IMR-90 (cell line): ENCODE measurements at regions not wholly inside any gene's neighbourhood (a gene's known extent, or its start where the extent isn't known, plus 50 kb on each side); places are given as distances from the start of the nearest gene placed in this dataset.

Experiments used
- ATAC-seq: fragments of 200-7000 bp; cut with Tn5 transposase; 2 replicates; pipeline ENCODE4 v1.9.1; 2020; ENCODE audit warnings: low read depth, mild to moderate bottlenecking, moderate library complexity
- BruUV-seq: library from RNA; stranded (reverse); fragments of 400-500 nt; replicated peaks from 2 replicates; lab custom pipeline; 2021; lab: Mats Ljungman, UMichigan
- CTCF ChIA-PET: fragments of 300-600 bp; formaldehyde crosslinking; extraction: SDS; loops from one replicate; lab custom pipeline; 2021; ENCODE audit warnings: antibody characterized with exemption; lab: Yijun Ruan, JAX
- POLR2A ChIA-PET: fragments of 300-600 bp; sonication (Branson Sonifier 250); formaldehyde crosslinking; loops from one replicate; lab custom pipeline; 2022; ENCODE audit warnings: antibody characterized with exemption; ENCODE audit not compliant: unreplicated experiment; lab: Charles Lee
- DNase-seq: peaks from one replicate; pipeline ENCODE4 v3.0.0; 2013
- H2AFZ ChIP-seq: replicated peaks from 2 replicates; pipeline ENCODE3; 2013; ENCODE audit warnings: low read length, mild to moderate bottlenecking; ENCODE audit not compliant: poor library complexity
- H2AK5ac ChIP-seq: 2 replicates; pipeline ENCODE4 v1.6.1; 2013; ENCODE audit warnings: low read depth, low read length, inconsistent platforms
- H2AK9ac ChIP-seq: replicated peaks from 2 replicates; pipeline ENCODE3; 2013; ENCODE audit warnings: mild to moderate bottlenecking, low read depth, low read length, moderate library complexity; ENCODE audit not compliant: poor library complexity
- H2BK120ac ChIP-seq: 2 replicates; pipeline ENCODE4 v1.6.1; 2013; ENCODE audit warnings: low read depth, low read length, inconsistent platforms
- H2BK15ac ChIP-seq: 3 replicates; pipeline ENCODE4 v1.6.1; 2013; ENCODE audit warnings: low read depth, low read length, inconsistent platforms
- H2BK20ac ChIP-seq: 2 replicates; pipeline ENCODE4 v1.6.1; 2013; ENCODE audit warnings: low read depth, mild to moderate bottlenecking, inconsistent platforms, low read length, moderate library complexity
- H2BK5ac ChIP-seq: 2 replicates; pipeline ENCODE4 v1.6.1; 2013; ENCODE audit warnings: mild to moderate bottlenecking, low read depth, low read length, inconsistent platforms; ENCODE audit not compliant: poor library complexity, severe bottlenecking
- H3K14ac ChIP-seq: replicated peaks from 2 replicates; pipeline ENCODE4 v1.6.1; 2013; ENCODE audit warnings: low read depth, low read length, inconsistent platforms
- H3K18ac ChIP-seq: 2 replicates; pipeline ENCODE4 v1.6.1; 2013; ENCODE audit warnings: low read depth, low read length, control low read depth
- H3K23ac ChIP-seq: 2 replicates; pipeline ENCODE4 v1.6.1; 2013; ENCODE audit warnings: low read depth, low read length, inconsistent platforms
- H3K27ac ChIP-seq: 2 replicates; pipeline ENCODE4 v1.5.1; 2013; ENCODE audit warnings: mild to moderate bottlenecking, control low read depth, low read length; ENCODE audit not compliant: insufficient read depth
- H3K27me3 ChIP-seq: 2 replicates; pipeline ENCODE4 v1.6.1; 2013; ENCODE audit warnings: low read length; ENCODE audit not compliant: control insufficient read depth, insufficient read depth
- H3K36me3 ChIP-seq: 2 replicates; pipeline ENCODE4 v1.6.1; 2013; ENCODE audit warnings: low read length, mixed read lengths; ENCODE audit not compliant: control insufficient read depth, insufficient read depth
- H3K4ac ChIP-seq: 2 replicates; pipeline ENCODE4 v1.6.1; 2013; ENCODE audit warnings: low read depth, low read length, inconsistent platforms
- H3K4me1 ChIP-seq: 2 replicates; pipeline ENCODE4 v1.6.1; 2013; ENCODE audit warnings: low read length, mixed read lengths; ENCODE audit not compliant: control insufficient read depth, insufficient read depth
- H3K4me2 ChIP-seq: 2 replicates; pipeline ENCODE4 v1.6.1; 2013; ENCODE audit warnings: low read depth, mild to moderate bottlenecking, control low read depth, low read length, moderate library complexity
- H3K4me3 ChIP-seq: 2 replicates; pipeline ENCODE4 v1.5.1; 2013; ENCODE audit warnings: low read depth, mild to moderate bottlenecking, control low read depth, low read length, moderate library complexity; ENCODE audit not compliant: insufficient read depth
- H3K56ac ChIP-seq: 2 replicates; pipeline ENCODE4 v1.6.1; 2013; ENCODE audit warnings: low read length, inconsistent platforms; ENCODE audit not compliant: insufficient read depth; ENCODE audit errors: extremely low read depth
- H3K79me1 ChIP-seq, 2 experiments: 2 replicates each; pipeline ENCODE4 v1.6.1; 2013; ENCODE audit warnings: low read length in 2 of 2, inconsistent platforms in 1 of 2, low read depth in 1 of 2
- H3K9ac ChIP-seq: 2 replicates; pipeline ENCODE4 v1.6.1; 2013; ENCODE audit warnings: low read depth, low read length, control low read depth
- H3K9me1 ChIP-seq: 2 replicates; pipeline ENCODE4 v1.6.1; 2013; ENCODE audit warnings: low read length, inconsistent platforms; ENCODE audit not compliant: insufficient read depth
- H3K9me3 ChIP-seq: 2 replicates; pipeline ENCODE4 v1.6.1; 2013; ENCODE audit warnings: low read length; ENCODE audit not compliant: control insufficient read depth, insufficient read depth
- H4K20me1 ChIP-seq: 2 replicates; pipeline ENCODE4 v1.6.1; 2013; ENCODE audit warnings: low read length, inconsistent platforms; ENCODE audit not compliant: insufficient read depth
- H4K5ac ChIP-seq: 2 replicates; pipeline ENCODE4 v1.6.1; 2013; ENCODE audit warnings: mild to moderate bottlenecking, low read depth, low read length, control low read depth
- H4K8ac ChIP-seq, 2 experiments: 2 replicates each; pipeline ENCODE4 v1.6.1; 2013; ENCODE audit warnings: low read depth in 2 of 2, low read length in 2 of 2, control low read depth in 1 of 2, inconsistent platforms in 1 of 2
- H4K91ac ChIP-seq: 2 replicates; pipeline ENCODE4 v1.6.1; 2013; ENCODE audit warnings: low read depth, low read length, inconsistent platforms; ENCODE audit not compliant: insufficient read depth
- BHLHE40 ChIP-seq: fragments of 150-350 bp; IDR thresholded peaks from 2 replicates; pipeline ENCODE4 v1.6.1; 2016; ENCODE audit warnings: mild to moderate bottlenecking, low read depth, low read length
- CEBPB ChIP-seq: IDR thresholded peaks from 2 replicates; pipeline ENCODE4 v1.6.1; 2012; ENCODE audit warnings: low read depth, low read length, improper control_type of control experiment
- CHD1 ChIP-seq: IDR thresholded peaks from 2 replicates; pipeline ENCODE4 v1.6.1; 2012; ENCODE audit warnings: low read depth, low read length, improper control_type of control experiment
- FOS ChIP-seq: fragments of 150-350 bp; IDR thresholded peaks from 2 replicates; pipeline ENCODE4 v1.6.1; 2016; ENCODE audit warnings: low read depth, low read length
- MAFK ChIP-seq: IDR thresholded peaks from 2 replicates; pipeline ENCODE4 v1.6.1; 2012; ENCODE audit warnings: low read depth, low read length, improper control_type of control experiment
- MAZ ChIP-seq: IDR thresholded peaks from 2 replicates; pipeline ENCODE4 v1.6.1; 2012; ENCODE audit warnings: low read depth, mild to moderate bottlenecking, low read length, improper control_type of control experiment, moderate library complexity, borderline replicate concordance
- MXI1 ChIP-seq: IDR thresholded peaks from 2 replicates; pipeline ENCODE4 v1.6.1; 2012; ENCODE audit warnings: low read depth, mild to moderate bottlenecking, low read length, moderate library complexity, borderline replicate concordance
- NFE2L2 ChIP-seq: fragments of 150-350 bp; IDR thresholded peaks from 2 replicates; pipeline ENCODE4 v1.6.1; 2016; ENCODE audit warnings: low read depth, mild to moderate bottlenecking, low read length
- POLR2A ChIP-seq: IDR thresholded peaks from 2 replicates; pipeline ENCODE4 v1.6.1; 2012; ENCODE audit warnings: mild to moderate bottlenecking, low read depth, low read length
- RAD21 ChIP-seq: IDR thresholded peaks from 2 replicates; pipeline ENCODE4 v1.6.1; 2012; ENCODE audit warnings: low read length, improper control_type of control experiment
- RCOR1 ChIP-seq: IDR thresholded peaks from 2 replicates; pipeline ENCODE4 v1.6.1; 2012; ENCODE audit warnings: mild to moderate bottlenecking, low read length, improper control_type of control experiment; ENCODE audit not compliant: insufficient replicate concordance
- RFX5 ChIP-seq: IDR thresholded peaks from 2 replicates; pipeline ENCODE4 v1.8.0; 2012; ENCODE audit warnings: low read depth, mild to moderate bottlenecking, low read length, moderate library complexity
- SMC3 ChIP-seq: fragments of 150-350 bp; IDR thresholded peaks from 2 replicates; pipeline ENCODE4 v1.6.1; 2016; ENCODE audit warnings: low read depth, mild to moderate bottlenecking, antibody characterized with exemption, low read length, moderate library complexity
- WGBS, 2 experiments: methylation state at CpG; one replicate each; pipeline versions ENCODE4 v1.1.5 to v1.1.7; 2013; ENCODE audit warnings: missing lambda C conversion rate in 2 of 2; ENCODE audit not compliant: insufficient read length in 1 of 2; ENCODE audit errors: extremely low coverage in 2 of 2; 5-methylcytosine and 5-hydroxymethylcytosine counted together
- dilution Hi-C: fragments of 300-500 bp; cut with HindIII; formaldehyde crosslinking; loops from one replicate; pipeline ENCODE4 v1.14.3; 2018; ENCODE audit warnings: low sequenced_read_pairs; ENCODE audit not compliant: unreplicated experiment
- in situ Hi-C: fragments of 300-500 bp; cut with MboI; formaldehyde crosslinking; loops from 3 replicates; pipeline ENCODE4 v1.14.3; 2019; ENCODE audit warnings: low sequenced_read_pairs, inconsistent platforms, mixed read lengths
- intact Hi-C: fragments of 100-400 bp; cut with micrococcal nuclease; formaldehyde crosslinking; loops from 2 replicates; pipeline ENCODE4 v1.10.0; 2022
- TF ChIP-seq, protein P1 (sequence below): fragments of 150-350 bp; IDR thresholded peaks from 2 replicates; pipeline ENCODE4 v1.6.1; 2017; ENCODE audit warnings: mild to moderate bottlenecking, antibody characterized with exemption, low read length, low read depth
- TF ChIP-seq, protein P2 (sequence below): conservative IDR thresholded peaks from 2 replicates; pipeline ENCODE4 v1.5.1; 2012; ENCODE audit warnings: mild to moderate bottlenecking, low read depth, low read length, improper control_type of control experiment
- TF ChIP-seq, protein P3 (sequence below): fragments of 150-350 bp; IDR thresholded peaks from 2 replicates; pipeline ENCODE4 v1.6.1; 2016; ENCODE audit warnings: low read depth, mild to moderate bottlenecking, low read length, moderate library complexity, borderline replicate concordance

DNA sequence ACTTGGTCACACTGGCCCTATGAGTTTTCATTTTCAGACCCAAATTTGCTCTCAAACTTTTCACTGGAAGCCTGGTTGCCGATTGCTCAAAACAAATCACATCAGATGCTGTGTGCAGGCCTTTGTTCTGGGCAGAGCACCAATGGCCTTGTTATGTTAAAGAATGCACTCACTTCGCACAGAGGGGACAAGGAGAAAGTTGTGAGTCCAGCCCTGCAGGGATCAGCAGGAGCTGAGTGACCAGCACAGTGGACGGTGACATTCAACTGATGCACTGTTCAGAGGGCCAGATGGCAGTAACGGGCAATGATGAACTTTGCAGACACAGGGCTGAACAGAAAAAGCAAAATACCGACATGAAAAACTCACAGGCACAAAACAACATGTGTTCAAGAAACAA lies 86.1 kb downstream of the BARX1 start:
- Histone ChIP-seq H3K9me3 (peaks cover 3% of the 10 kb centered on the region), H3K4ac (no peak overlapping the region), H2BK120ac (no peak overlapping the region), H2BK20ac (no peak overlapping the region), H3K36me3 (no peaks in the 10 kb centered on the region), H3K23ac (no peak overlapping the region), H4K20me1 (no peaks in the 10 kb centered on the region), H3K4me3 (no peak overlapping the region), H3K9me1 (no peaks in the 10 kb centered on the region), H4K5ac (no peak overlapping the region), H2AFZ (no peak overlapping the region), H3K27me3 (peaks cover 1% of the 10 kb centered on the region; the same call in 1 of the 2 replicates), H3K4me1 (no peaks in the 10 kb centered on the region), H4K8ac (no peak overlapping the region), H2AK9ac (no peak overlapping the region), H2BK15ac (no peak overlapping the region), H3K79me1 (no peaks in the 10 kb centered on the region), H3K14ac (no peak overlapping the region), H3K56ac (no peak overlapping the region), H3K18ac (no peak overlapping the region), H2BK5ac (no peak overlapping the region), H4K91ac (no peak overlapping the region), H2AK5ac (no peak overlapping the region), H3K27ac (no peak overlapping the region), H3K4me2 (no peak overlapping the region), H3K9ac (no peak overlapping the region)
- in situ Hi-C loops (loop anchor here (25.0 kb wide), 1 partner anchor 368 kb away; no protein-coding TSS in a partner anchor), dilution Hi-C loops (no loop called here), intact Hi-C loops (no loop called here)
- DNase-seq (no peak), ATAC-seq (no peak)
- 20% methylated on average over 1 of the region's 5 CpGs; no CpG with 5 or more reads in 1 of the 2 experiments for WGBS, 2 experiments
- CTCF ChIA-PET: no interaction called here
- POLR2A ChIA-PET: no interaction called here
- TF ChIP-seq RAD21 (no peak), RCOR1 (no peak), NFE2L2 (no peak), POLR2A (no peak), CEBPB (no peak), MAZ (no peak), MAFK (no peak), FOS (no peak), MXI1 (no peak), CHD1 (no peak), SMC3 (no peak), BHLHE40 (no peak), RFX5 (no peak)
- TF ChIP-seq, protein P1, sequence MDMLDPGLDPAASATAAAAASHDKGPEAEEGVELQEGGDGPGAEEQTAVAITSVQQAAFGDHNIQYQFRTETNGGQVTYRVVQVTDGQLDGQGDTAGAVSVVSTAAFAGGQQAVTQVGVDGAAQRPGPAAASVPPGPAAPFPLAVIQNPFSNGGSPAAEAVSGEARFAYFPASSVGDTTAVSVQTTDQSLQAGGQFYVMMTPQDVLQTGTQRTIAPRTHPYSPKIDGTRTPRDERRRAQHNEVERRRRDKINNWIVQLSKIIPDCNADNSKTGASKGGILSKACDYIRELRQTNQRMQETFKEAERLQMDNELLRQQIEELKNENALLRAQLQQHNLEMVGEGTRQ: no peak
- TF ChIP-seq, protein P2, sequence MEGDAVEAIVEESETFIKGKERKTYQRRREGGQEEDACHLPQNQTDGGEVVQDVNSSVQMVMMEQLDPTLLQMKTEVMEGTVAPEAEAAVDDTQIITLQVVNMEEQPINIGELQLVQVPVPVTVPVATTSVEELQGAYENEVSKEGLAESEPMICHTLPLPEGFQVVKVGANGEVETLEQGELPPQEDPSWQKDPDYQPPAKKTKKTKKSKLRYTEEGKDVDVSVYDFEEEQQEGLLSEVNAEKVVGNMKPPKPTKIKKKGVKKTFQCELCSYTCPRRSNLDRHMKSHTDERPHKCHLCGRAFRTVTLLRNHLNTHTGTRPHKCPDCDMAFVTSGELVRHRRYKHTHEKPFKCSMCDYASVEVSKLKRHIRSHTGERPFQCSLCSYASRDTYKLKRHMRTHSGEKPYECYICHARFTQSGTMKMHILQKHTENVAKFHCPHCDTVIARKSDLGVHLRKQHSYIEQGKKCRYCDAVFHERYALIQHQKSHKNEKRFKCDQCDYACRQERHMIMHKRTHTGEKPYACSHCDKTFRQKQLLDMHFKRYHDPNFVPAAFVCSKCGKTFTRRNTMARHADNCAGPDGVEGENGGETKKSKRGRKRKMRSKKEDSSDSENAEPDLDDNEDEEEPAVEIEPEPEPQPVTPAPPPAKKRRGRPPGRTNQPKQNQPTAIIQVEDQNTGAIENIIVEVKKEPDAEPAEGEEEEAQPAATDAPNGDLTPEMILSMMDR: no peak
- TF ChIP-seq, protein P3, sequence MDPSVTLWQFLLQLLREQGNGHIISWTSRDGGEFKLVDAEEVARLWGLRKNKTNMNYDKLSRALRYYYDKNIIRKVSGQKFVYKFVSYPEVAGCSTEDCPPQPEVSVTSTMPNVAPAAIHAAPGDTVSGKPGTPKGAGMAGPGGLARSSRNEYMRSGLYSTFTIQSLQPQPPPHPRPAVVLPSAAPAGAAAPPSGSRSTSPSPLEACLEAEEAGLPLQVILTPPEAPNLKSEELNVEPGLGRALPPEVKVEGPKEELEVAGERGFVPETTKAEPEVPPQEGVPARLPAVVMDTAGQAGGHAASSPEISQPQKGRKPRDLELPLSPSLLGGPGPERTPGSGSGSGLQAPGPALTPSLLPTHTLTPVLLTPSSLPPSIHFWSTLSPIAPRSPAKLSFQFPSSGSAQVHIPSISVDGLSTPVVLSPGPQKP: no peak
- BruUV-seq: no TSS peak
